ENCODE measurements at regions not wholly inside any gene's neighbourhood (a gene's known extent, or its start where the extent isn't known, plus 50 kb on each side); places are given as distances from the start of the nearest gene placed in this dataset.
"Not testable (repeated sequence)": the region's sequence is repeated elsewhere in the genome, so short reads cannot be mapped to it uniquely, and the experiment has no call there.

DNA sequence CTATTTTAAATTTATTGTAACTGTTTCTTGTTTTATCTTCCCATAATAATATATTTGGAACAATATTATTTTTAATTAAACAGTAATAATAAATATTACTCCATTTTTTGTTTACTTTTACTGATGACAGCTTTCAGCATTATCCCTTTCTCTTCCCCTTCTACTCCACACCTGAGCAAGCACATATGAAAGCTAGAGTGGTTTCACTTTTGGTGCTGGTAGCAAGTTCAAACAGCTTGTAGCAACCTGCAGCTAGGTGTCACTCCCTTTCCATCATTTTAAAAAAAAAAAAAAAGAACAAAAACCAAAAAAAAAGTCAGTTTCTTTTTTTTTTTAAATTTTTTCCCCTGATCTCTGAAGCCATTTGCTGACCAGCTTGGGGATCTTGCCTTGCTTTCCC is 801.8 kb downstream of the CCDC85A start:
- no peaks in the 10 kb centered on the region for H3K27me3 Mint-ChIP-seq
- ATAC-seq (ENCODE audit: low read depth): no peak
- no peaks in the 10 kb centered on the region for H3K36me3 Mint-ChIP-seq
- DNase-seq (ENCODE audit: low spot score in 2 of 2): no peak
- H3K4me1 Mint-ChIP-seq: no peaks in the 10 kb centered on the region
- H3K4me3 Mint-ChIP-seq: no peak overlapping the region
- H3K9me3 Mint-ChIP-seq: peaks cover 1% of the 10 kb centered on the region
- H3K27ac Mint-ChIP-seq: no peak overlapping the region

DNA sequence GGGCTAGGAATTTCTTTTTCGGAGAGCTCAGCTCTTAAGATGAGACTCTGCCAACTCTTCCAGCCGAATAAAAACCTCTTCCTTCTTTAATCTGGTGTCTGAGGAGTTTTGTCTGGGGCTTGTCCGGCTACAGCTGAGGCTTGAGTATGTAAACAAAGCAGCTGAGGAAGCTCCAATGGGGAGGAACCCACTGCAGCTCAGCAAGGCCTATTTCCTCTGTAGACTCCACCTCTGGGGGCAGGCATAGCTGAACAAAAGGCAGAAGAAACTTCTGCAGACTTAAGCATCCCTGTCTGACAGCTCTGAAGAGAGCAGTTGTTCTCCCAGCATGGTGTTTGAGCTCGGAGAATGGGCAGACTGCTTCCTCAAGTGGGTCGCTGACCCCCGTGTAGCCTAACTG is 838.7 kb downstream of the CCDC85A start:
- no peaks in the 10 kb centered on the region for H3K4me1 Mint-ChIP-seq
- H3K9me3 Mint-ChIP-seq: peaks cover 6% of the 10 kb centered on the region
- no peak overlapping the region for H3K27ac Mint-ChIP-seq
- no peaks in the 10 kb centered on the region for H3K36me3 Mint-ChIP-seq
- ATAC-seq (ENCODE audit: low read depth): no peak
- DNase-seq (ENCODE audit: low spot score in 2 of 2): no peak
- H3K27me3 Mint-ChIP-seq: no peaks in the 10 kb centered on the region
- H3K4me3 Mint-ChIP-seq: no peak overlapping the region

DNA sequence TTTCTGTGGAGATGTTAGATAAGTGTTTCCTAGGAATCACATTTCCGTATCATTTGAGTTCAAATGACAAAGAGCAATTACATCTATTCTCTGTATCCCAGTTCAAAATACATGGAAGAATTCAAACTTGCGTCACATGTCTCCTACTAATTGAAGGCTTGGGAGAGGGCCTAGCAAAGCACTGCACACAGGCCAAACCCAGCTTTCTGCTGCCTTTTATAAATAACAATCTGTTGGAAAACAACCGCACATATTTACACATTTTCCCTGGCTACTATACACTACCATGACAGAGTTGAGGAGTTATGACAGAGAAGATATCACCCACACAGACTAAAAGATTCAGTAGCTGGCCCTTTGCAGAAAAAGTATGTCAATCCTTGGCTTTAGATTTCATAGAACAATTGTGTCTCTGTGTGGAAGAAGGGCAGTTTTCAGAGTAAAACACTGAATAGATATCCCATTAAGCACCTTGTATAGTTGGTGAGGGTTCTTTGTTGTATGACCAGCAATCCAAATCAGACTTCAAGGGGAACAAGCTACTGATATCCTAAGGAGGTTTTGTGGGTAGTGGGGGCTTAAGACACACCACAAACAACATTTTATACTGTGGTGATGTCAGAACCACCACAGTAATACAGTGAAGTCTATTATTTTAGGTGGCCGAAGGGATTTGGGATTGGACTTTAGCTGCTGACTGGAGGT is 861.3 kb downstream of the CCDC85A start:
- ATAC-seq (ENCODE audit: low read depth) (no peak), DNase-seq (ENCODE audit: low spot score in 2 of 2) (no peak)
- Mint-ChIP-seq H3K27me3 (no peaks in the 10 kb centered on the region), H3K36me3 (no peaks in the 10 kb centered on the region), H3K4me3 (no peak overlapping the region), H3K27ac (no peak overlapping the region), H3K9me3 (peaks cover 1% of the 10 kb centered on the region), H3K4me1 (no peaks in the 10 kb centered on the region)

DNA sequence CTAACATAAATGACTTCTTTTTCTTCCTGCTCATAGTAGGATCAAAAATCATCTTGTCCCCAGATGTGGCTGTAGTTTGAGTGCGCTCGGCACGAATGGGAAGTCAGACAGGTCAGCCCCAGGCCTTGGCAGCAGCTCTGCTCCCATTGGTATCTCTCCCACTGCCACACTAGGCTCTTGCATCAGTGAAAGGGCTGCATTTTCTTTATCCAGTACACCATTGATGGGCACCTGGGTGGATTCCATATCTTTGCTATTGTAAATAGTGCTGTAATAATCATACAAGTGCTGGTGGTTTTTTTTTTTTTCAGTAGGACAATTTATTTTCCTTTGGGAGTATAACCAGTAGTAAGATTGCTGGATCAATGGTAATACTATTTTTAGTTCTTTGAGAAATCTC is 865.5 kb downstream of the CCDC85A start:
- Mint-ChIP-seq H3K4me1 (no peaks in the 10 kb centered on the region), H3K4me3 (no peak overlapping the region), H3K36me3 (no peaks in the 10 kb centered on the region), H3K27ac (no peak overlapping the region), H3K27me3 (no peaks in the 10 kb centered on the region), H3K9me3 (peaks cover 1% of the 10 kb centered on the region)
- ATAC-seq (ENCODE audit: low read depth) (no peak), DNase-seq (ENCODE audit: low spot score in 2 of 2) (no peak)

DNA sequence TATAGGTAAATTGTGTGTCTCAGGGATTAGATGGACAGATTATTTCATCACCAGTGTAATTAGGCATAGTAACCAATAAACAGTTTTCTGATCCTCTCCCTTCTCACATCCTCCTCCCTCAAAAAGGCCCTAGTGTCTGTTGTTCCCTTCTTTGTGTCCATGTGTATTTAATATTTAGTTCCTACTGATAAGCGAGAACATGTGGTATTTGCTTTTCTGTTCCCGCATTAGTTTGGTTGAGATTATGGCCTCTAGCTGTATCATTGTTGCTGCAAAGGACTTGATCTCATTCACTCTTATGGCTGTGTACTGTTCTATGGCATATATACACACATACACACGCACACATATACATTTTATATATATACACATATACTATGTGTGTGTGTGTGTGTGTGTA is 866.2 kb downstream of the CCDC85A start:
- no peak overlapping the region for H3K27ac Mint-ChIP-seq
- DNase-seq (ENCODE audit: low spot score in 2 of 2): no peak
- no peak for ATAC-seq (ENCODE audit: low read depth)

DNA sequence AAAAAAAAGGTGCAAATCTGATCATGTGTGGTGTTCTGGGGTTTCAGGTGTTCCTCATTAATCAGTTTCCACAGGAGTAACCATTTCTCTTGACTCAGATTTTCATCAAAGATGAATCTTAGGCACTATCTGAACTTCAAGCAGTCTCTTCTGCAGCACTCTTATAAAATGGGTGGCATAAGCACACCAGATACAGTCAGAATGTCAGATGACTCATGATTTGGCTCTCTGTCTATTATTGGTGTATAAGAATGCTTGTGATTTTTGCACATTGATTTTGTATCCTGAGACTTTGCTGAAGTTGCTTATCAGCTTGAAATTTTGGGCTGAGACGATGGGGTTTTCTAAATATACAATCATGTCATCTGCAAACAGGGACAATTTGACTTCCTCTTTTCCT is 882.5 kb downstream of the CCDC85A start:
- not testable (repeated sequence) for H3K4me3 Mint-ChIP-seq; H3K27ac Mint-ChIP-seq; DNase-seq (ENCODE audit: low spot score in 2 of 2); H3K27me3 Mint-ChIP-seq; H3K9me3 Mint-ChIP-seq; H3K4me1 Mint-ChIP-seq; ATAC-seq (ENCODE audit: low read depth); H3K36me3 Mint-ChIP-seq

More for the DNA sequence above, 866.2 kb downstream of the CCDC85A start:
- Mint-ChIP-seq H3K36me3 (no peaks in the 10 kb centered on the region), H3K9me3 (peaks cover 1% of the 10 kb centered on the region), H3K4me3 (no peak overlapping the region), H3K27me3 (no peaks in the 10 kb centered on the region), H3K4me1 (no peaks in the 10 kb centered on the region)

DNA sequence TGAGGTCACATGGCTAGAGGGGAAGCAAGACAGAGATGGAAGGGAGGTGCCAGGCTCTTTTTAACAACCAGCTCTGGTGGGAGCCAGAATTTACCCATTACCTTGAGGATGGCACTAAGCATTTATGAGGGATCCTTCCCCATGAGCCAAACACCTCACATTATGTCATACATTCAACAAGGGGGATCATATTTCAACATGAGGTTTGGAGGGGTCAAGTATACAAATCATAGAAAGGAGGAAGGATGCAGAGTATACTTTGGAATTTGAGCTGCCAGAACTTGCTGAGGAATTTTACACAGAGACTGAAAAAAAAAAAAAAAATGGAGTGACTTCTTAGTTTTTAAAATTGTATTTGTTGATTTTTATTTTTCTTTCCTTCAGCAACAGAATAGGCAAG is 891.4 kb downstream of the CCDC85A start:
- H3K4me3 Mint-ChIP-seq: no peak overlapping the region
- no peaks in the 10 kb centered on the region for H3K4me1 Mint-ChIP-seq

DNA sequence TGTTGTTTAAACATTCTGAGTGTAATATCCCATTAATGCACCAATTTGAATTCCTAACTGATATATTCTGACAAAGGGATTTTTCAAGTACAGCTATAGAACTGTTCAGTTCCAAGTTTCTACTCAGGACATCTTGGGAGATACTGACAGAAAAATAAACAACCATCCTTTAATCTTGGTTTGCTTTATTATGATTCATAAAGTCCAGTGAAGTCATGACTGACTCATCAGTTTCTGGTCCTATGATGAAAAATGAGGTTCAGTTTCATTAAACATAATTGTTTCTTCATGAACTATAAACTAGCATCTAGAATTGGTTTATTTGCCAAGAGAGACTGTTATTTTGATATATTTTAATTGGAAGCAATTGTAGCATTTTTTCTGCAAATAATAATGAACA is 896.2 kb downstream of the CCDC85A start:
- no peak overlapping the region for H3K27ac Mint-ChIP-seq
- ATAC-seq (ENCODE audit: low read depth): no peak
- H3K9me3 Mint-ChIP-seq: peaks cover 3% of the 10 kb centered on the region
- DNase-seq (ENCODE audit: low spot score in 2 of 2): no peak
- H3K4me1 Mint-ChIP-seq: no peaks in the 10 kb centered on the region
- H3K27me3 Mint-ChIP-seq: no peaks in the 10 kb centered on the region
- H3K4me3 Mint-ChIP-seq: no peak overlapping the region
- H3K36me3 Mint-ChIP-seq: no peaks in the 10 kb centered on the region

More for the DNA sequence above, 891.4 kb downstream of the CCDC85A start:
- DNase-seq (ENCODE audit: low spot score in 2 of 2): no peak
- Mint-ChIP-seq H3K9me3 (peaks cover 4% of the 10 kb centered on the region), H3K27me3 (no peaks in the 10 kb centered on the region), H3K27ac (no peak overlapping the region), H3K36me3 (no peaks in the 10 kb centered on the region)
- no peak for ATAC-seq (ENCODE audit: low read depth)

DNA sequence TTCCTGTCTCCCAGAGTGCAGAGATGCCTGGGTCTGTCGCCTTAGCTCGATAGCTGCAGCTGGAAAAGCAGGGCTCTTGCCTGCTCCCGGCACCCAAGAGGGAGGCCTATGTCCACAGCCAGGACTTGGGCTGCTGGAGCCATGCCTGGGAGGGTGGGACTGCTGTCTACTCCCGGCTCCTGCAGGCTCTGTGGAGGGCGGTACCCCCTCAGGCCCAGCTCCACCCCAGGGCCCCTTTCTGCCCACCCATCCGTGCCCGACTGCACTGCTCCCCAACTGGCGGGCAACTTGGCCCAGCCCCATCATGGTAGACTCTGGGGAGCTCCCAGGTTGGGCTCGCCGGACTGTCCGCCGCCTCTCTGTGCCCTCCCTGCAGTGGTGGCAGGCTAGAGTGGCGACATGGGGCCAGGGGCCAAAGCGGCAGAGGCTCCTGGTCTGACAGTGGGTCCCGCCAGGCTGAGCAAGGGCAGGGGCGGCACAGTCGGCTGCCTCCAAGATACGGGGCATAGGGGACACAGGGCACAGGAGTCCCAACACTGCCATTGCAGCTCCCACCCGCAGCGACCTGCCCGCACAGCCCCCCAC is 901.0 kb downstream of the CCDC85A start:
- Mint-ChIP-seq H3K9me3 (peaks cover 4% of the 10 kb centered on the region), H3K27ac (no peak overlapping the region), H3K27me3 (no peaks in the 10 kb centered on the region), H3K4me3 (no peak overlapping the region), H3K4me1 (no peaks in the 10 kb centered on the region), H3K36me3 (no peaks in the 10 kb centered on the region)
- DNase-seq (ENCODE audit: low spot score in 2 of 2) (no peak), ATAC-seq (ENCODE audit: low read depth) (no peak)

DNA sequence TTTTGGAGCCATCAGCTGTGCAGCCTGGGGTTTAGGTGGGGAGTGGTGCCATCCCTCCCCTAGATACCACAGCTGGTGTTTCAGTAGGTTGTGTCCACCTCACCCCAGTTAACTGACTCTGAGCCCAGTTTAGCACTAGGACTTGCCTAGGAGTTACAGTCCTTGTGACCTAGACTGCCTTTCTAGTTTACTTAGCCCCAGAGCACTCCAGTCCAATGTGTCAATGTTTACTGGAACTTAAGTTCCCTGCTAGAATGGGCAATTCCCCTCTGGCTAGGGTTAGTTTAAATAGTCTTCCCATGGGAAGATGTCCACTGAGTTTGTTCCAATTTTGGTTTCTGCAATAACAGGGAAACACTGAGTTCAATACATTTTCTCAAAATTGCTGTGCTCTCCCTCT is 909.2 kb downstream of the CCDC85A start:
- no peaks in the 10 kb centered on the region for H3K36me3 Mint-ChIP-seq
- no peaks in the 10 kb centered on the region for H3K4me1 Mint-ChIP-seq
- no peak for DNase-seq (ENCODE audit: low spot score in 2 of 2)
- no peak for ATAC-seq (ENCODE audit: low read depth)
- H3K27ac Mint-ChIP-seq: no peak overlapping the region
- H3K9me3 Mint-ChIP-seq: peaks cover 5% of the 10 kb centered on the region
- H3K27me3 Mint-ChIP-seq: no peaks in the 10 kb centered on the region
- no peak overlapping the region for H3K4me3 Mint-ChIP-seq

DNA sequence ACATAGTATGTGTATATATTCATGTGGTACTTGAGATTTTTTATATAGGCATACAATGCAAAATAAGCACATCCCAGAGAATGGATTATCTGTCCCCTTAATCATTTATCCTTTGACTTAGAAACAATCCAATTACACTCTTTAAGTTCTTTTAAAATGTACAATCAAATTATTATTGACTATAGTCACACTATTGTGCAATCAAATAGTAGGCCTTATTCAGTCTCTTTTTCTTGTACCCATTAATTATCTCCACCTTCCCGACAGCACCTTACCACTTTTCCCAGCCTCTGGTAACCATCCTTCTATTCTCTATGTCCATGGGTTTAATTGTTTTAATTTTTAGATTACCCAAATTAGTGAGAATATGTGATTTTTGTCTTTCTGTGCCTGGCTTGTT is 914.1 kb downstream of the CCDC85A start:
- no peaks in the 10 kb centered on the region for H3K36me3 Mint-ChIP-seq
- H3K4me3 Mint-ChIP-seq: no peak overlapping the region

DNA sequence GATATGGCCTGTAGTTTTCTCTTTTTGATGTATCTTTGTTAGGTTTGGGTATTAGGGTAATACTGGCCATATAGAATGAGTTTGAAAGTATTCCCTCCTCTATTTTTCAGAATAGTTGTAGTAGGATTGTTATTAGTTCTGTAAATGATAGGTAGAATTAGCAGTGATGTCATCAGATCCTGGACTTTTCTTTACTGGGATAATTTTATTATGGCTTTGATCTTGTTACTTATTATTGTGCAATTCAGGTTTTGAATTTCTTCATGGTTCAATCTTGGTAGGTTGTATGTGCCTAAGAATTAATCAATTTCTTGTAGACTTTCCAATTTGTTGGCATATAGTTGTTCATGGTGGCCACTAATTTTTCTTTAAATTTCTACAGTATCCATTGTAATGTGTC is 916.6 kb downstream of the CCDC85A start:
- Mint-ChIP-seq H3K4me3 (no peak overlapping the region), H3K27ac (no peak overlapping the region), H3K4me1 (no peaks in the 10 kb centered on the region), H3K36me3 (no peaks in the 10 kb centered on the region), H3K9me3 (peaks cover 9% of the 10 kb centered on the region), H3K27me3 (no peaks in the 10 kb centered on the region)
- no peak for DNase-seq (ENCODE audit: low spot score in 2 of 2)
- ATAC-seq (ENCODE audit: low read depth): no peak

More for the DNA sequence above, 914.1 kb downstream of the CCDC85A start:
- Mint-ChIP-seq H3K4me1 (no peaks in the 10 kb centered on the region), H3K9me3 (peaks cover 10% of the 10 kb centered on the region), H3K27ac (no peak overlapping the region), H3K27me3 (no peaks in the 10 kb centered on the region)
- ATAC-seq (ENCODE audit: low read depth) (no peak), DNase-seq (ENCODE audit: low spot score in 2 of 2) (no peak)

DNA sequence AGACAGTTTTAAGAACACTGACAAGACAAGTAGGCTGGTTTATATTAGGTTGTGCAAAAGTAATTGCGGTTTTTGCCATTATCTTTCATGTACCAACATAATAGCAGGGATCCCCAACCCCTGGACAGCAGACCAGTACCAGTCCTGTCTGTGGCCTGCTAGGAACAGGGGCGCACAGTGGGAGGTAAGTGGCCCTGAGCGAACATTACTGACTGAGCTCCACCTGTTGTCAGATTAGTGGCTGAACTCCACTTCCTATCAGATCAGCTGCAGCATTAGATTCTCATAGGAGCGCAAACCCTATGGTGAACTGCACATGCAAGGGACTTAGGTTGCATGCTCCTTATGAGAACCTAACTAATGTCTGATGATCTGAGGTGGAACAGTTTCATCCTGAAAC is 921.9 kb downstream of the CCDC85A start:
- H3K4me1 Mint-ChIP-seq: no peaks in the 10 kb centered on the region
- H3K9me3 Mint-ChIP-seq: peaks cover 5% of the 10 kb centered on the region
- no peak for DNase-seq (ENCODE audit: low spot score in 2 of 2)
- ATAC-seq (ENCODE audit: low read depth): no peak
- no peak overlapping the region for H3K27ac Mint-ChIP-seq
- H3K4me3 Mint-ChIP-seq: no peak overlapping the region
- H3K27me3 Mint-ChIP-seq: no peaks in the 10 kb centered on the region
- H3K36me3 Mint-ChIP-seq: no peaks in the 10 kb centered on the region

DNA sequence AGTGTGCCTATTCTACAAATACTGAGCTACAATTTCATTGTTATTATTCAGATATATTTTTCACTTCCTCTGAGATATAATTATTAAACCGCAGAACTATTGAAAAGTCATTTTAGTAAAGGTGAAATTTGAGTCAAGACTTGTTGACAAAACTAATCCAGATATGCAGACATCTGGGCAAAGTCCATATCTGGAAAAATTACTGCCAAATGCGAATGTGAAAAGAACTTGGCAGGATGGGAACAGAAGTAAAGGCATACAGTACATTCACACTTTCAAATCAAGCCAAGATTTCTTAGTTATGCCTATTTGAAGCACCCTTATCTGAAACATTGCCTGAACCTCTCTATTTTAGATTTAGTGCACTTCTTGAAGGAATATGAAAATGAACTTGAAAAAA is 923.6 kb downstream of the CCDC85A start:
- Mint-ChIP-seq H3K4me1 (no peaks in the 10 kb centered on the region), H3K4me3 (no peak overlapping the region), H3K36me3 (no peaks in the 10 kb centered on the region), H3K27ac (no peak overlapping the region), H3K27me3 (no peaks in the 10 kb centered on the region), H3K9me3 (peaks cover 6% of the 10 kb centered on the region)
- no peak for ATAC-seq (ENCODE audit: low read depth)
- no peak for DNase-seq (ENCODE audit: low spot score in 2 of 2)

DNA sequence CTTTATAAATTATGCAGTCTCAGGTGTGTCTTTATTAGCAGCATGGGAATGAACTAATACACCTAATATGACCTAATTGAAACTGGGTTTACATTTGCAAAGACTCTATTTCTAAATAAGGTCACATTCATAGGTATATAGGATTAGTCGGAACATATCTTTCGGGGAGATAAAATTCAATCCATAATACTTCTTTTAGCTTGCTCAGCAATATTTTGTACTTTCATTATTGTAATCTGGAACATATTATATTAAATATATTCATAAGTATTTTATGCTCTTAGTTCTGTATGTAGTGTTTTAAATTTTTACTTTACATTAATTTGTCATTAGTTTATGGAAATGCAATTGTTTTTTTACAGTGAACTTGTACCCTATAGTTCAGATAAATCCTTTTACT is 927.7 kb downstream of the CCDC85A start:
- Mint-ChIP-seq H3K36me3 (no peaks in the 10 kb centered on the region), H3K9me3 (peaks cover 9% of the 10 kb centered on the region), H3K27me3 (no peaks in the 10 kb centered on the region), H3K4me1 (no peaks in the 10 kb centered on the region), H3K27ac (no peak overlapping the region), H3K4me3 (no peak overlapping the region)
- ATAC-seq (ENCODE audit: low read depth) (no peak), DNase-seq (ENCODE audit: low spot score in 2 of 2) (no peak)

Measured in memory B cell (primary cell).